Choroid plexus epithelial cell (primary cell): ENCODE measurements at regions not wholly inside any gene's neighbourhood (a gene's known extent, or its start where the extent isn't known, plus 50 kb on each side); places are given as distances from the start of the nearest gene placed in this dataset.
A peak's percentile ranks its signal among the peaks of the same experiment; 100 is the strongest.

Source experiments
- DNase-seq: peaks from one replicate; pipeline ENCODE4 v3.0.0-alpha.2; 2010; ENCODE audit warnings: low read depth
- H3K4me3 ChIP-seq: 2 replicates; pipeline ENCODE4 v1.5.1; 2011; ENCODE audit warnings: low read depth, mild to moderate bottlenecking, control low read depth, low read length, moderate library complexity
- TF ChIP-seq, protein P1 (sequence below): conservative IDR thresholded peaks from 2 replicates; pipeline ENCODE4 v1.5.1; 2011; ENCODE audit warnings: low read depth, mild to moderate bottlenecking, control low read depth, inconsistent platforms, low read length, moderate library complexity

DNA sequence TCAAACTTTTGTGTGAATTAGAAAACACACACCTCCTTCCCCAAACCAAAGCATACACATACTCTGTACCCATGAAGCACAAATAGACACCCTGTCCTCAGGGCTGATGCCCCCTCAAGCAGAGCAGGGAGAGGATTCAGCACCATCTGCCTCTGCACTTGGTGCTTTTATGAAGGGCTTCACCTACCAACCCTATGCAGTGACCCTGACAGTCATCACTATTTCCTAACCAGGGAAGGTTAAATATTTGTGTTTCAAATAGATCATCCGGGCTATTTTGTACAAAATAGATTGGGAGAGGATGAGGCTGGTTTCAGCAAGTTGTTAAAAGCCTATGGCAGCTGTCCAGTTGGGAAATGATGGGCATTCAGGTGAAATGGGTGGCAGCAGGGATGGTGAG, 396.2 kb downstream of the ZSWIM6 start:
- H3K4me3 ChIP-seq: no peak overlapping the region
- TF ChIP-seq, protein P1, sequence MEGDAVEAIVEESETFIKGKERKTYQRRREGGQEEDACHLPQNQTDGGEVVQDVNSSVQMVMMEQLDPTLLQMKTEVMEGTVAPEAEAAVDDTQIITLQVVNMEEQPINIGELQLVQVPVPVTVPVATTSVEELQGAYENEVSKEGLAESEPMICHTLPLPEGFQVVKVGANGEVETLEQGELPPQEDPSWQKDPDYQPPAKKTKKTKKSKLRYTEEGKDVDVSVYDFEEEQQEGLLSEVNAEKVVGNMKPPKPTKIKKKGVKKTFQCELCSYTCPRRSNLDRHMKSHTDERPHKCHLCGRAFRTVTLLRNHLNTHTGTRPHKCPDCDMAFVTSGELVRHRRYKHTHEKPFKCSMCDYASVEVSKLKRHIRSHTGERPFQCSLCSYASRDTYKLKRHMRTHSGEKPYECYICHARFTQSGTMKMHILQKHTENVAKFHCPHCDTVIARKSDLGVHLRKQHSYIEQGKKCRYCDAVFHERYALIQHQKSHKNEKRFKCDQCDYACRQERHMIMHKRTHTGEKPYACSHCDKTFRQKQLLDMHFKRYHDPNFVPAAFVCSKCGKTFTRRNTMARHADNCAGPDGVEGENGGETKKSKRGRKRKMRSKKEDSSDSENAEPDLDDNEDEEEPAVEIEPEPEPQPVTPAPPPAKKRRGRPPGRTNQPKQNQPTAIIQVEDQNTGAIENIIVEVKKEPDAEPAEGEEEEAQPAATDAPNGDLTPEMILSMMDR: no peak
- DNase-seq: no peak

- TF ChIP-seq, protein P1: no peak
- H3K4me3 ChIP-seq: no peak overlapping the region
- no peak for DNase-seq
Observed at GRCh38 chr5:61730866-61731265, 398.8 kb downstream of the ZSWIM6 start.

- no peak overlapping the region for H3K4me3 ChIP-seq
- TF ChIP-seq, protein P1: no peak
- no peak for DNase-seq
Observed at GRCh38 chr5:61731267-61731945, 399.3 kb downstream of the ZSWIM6 start.

GRCh38 chr5:61731946-61732314, 399.9 kb downstream of the ZSWIM6 start:
- H3K4me3 ChIP-seq: no peak overlapping the region
- TF ChIP-seq, protein P1: no peak
- DNase-seq: no peak

GRCh38 chr5:61732369-61732768, 400.3 kb downstream of the ZSWIM6 start:
- H3K4me3 ChIP-seq: no peak overlapping the region
- peak; percentile 5 for DNase-seq
- TF ChIP-seq, protein P1: no peak

DNA sequence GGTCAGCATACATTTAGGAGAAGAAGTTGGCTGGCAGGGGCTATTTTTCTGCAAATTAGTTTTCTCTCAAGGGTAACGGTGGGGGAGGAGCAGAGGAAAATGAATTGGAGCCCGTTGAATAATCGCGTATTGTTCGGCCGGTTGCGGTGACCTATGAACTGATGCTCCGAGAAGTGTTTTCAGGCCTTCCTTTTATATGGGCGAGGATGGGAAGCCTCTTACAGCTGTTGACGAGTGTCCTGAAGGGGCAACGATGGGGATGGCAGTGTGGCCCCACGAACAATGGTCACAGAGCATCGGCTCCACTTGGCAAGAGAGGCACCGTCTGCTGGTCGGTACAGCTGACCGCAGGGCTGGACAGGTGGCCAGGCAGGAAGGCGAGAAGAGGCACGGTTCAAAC, 400.7 kb downstream of the ZSWIM6 start:
- DNase-seq: no peak
- TF ChIP-seq, protein P1: no peak
- no peak overlapping the region for H3K4me3 ChIP-seq

- DNase-seq: no peak
- TF ChIP-seq, protein P1: no peak
- H3K4me3 ChIP-seq: no peak overlapping the region
Observed at GRCh38 chr5:61734001-61734400, 401.9 kb downstream of the ZSWIM6 start.
